GM18907 (cell line): ENCODE measurements at regions not wholly inside any gene's neighbourhood (a gene's known extent, or its start where the extent isn't known, plus 50 kb on each side); places are given as distances from the start of the nearest gene placed in this dataset.
"Not testable (repeated sequence)": the region's sequence is repeated elsewhere in the genome, so short reads cannot be mapped to it uniquely, and the experiment has no call there.

ENCODE experiments used
- ATAC-seq: cut with Tn5 transposase; IDR thresholded peaks from one replicate; pipeline ENCODE4 v1.9.1; 2021; ENCODE audit warnings: mild to moderate bottlenecking, moderate library complexity; ENCODE audit not compliant: unreplicated experiment

- ATAC-seq: no peak
These were observed 118.3 kb upstream of the ATP2B2 start for GRCh38 chr3:10623578-10624275.

DNA sequence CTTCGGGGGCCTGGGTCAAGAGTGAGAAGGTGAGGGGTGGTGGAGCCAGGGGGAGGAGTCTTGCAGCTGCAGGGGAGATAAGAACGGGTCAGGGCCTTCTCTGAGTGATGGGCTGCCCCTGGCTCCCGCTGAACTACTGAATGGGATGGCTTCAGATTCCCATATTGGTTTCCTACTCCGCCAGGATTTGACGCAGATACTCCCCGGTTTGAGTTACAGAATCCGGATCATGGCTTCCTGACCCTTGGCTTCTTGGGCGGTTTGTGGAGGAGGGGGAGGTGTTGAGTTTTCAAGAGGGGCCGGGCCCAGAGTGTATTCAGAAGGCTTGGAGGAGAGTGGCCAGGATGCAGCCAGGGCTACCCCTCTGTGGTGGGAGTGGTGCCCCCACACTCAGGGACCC lies 119.9 kb upstream of the ATP2B2 start:
- ATAC-seq: no peak

DNA sequence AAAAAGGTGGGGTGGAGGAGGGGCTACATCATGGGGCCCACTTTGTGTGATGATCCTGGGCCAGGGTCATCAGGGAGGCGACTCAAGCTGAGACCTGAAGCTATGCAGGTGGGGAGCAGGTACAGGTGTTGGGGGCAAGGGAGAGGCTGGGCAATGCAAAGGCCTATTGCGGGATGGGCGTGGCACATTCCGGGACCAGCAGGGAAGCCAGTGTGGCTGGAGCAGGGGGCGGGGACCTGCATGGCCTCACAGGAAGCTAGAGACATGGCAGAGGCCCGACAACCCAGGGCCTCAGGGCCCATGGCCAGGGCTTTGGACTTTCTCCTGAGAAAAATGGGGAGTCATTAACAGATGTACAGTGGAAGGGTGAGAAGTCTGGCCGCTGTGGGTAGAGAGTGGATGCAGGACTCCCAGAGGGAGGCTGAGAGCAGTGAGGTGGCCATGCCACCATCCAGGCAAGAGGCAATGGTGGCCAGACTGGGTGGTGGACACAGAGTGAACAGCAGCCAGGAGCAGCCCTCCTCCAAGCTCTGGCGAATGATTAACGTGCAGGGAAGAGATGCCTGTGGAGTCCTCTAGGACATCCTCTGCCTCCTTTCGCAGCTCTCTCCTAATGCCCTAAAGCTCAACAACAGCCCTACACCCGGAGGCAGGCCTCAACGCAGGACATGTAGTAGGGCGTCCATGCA lies 122.6 kb upstream of the ATP2B2 start:
- ATAC-seq: no peak

GRCh38 chr3:10628891-10629670 lies 123.7 kb upstream of the ATP2B2 start:
- ATAC-seq: no peak

GRCh38 chr3:10629671-10630040 lies 124.3 kb upstream of the ATP2B2 start:
- ATAC-seq: no peak

- ATAC-seq: no peak
These were observed 125.8 kb upstream of the ATP2B2 start for GRCh38 chr3:10631224-10631623.

- ATAC-seq: no peak
These were observed 126.7 kb upstream of the ATP2B2 start for GRCh38 chr3:10632125-10632524.

DNA sequence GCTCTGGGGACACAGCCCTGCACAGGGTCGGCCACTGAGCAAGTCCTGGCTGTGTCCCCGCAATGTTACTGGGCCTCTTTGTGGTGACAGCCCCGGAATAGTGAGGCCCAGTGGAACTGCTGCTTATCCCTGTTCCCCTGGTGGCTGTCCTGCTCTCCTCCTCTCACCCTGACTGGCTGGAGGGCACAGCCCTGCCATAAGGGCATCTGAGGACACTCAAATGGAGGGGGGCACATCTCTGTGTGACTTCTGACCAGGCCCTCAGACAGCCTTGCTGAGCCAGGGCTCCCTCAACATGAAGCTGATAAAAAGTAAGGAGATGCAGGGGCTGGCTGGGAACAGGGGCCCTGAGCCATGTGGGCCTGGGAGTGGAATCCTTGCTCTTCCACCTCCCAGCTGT lies 127.4 kb upstream of the ATP2B2 start:
- no peak for ATAC-seq

GRCh38 chr3:10635446-10636076 lies 130.2 kb upstream of the ATP2B2 start:
- no peak for ATAC-seq

DNA sequence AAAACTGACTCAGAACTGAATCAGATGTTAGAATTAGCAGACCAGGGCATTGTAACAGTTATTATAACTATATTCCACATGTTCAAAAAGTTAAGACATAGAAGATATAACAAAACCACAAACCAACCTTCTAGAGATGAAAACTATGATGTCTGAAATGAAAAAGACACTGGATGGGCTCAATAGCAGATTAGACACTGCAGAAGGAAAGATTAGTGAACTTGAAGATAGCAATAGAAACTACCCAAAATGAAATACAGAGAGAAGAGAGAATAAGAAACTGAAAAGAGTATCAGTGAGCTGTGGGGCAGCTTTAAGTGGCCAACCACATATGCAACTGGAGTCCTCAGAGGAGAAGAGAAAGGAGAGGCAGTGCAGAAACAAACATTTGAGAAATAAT lies 132.0 kb upstream of the ATP2B2 start:
- no peak for ATAC-seq

DNA sequence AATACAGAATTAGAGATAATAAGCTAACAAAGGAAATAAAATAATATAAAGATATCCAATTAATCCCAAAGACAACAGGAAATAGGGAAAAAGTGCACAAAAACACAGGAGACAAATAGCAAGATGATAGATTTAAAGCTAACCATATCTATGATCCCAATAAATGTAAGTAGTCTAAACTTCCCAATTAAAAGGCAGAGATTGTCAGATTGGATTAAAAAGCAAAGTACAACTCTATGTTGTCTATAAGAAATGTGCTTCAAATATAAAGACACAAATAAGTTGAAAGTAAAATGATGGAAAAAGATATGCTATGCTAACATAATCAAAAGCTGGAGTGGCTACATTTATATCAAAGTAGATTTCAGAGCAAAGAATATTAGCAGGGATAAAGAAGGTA lies 133.1 kb upstream of the ATP2B2 start:
- no peak for ATAC-seq

- ATAC-seq: no peak
These were observed 136.4 kb upstream of the ATP2B2 start for GRCh38 chr3:10641760-10642159.

DNA sequence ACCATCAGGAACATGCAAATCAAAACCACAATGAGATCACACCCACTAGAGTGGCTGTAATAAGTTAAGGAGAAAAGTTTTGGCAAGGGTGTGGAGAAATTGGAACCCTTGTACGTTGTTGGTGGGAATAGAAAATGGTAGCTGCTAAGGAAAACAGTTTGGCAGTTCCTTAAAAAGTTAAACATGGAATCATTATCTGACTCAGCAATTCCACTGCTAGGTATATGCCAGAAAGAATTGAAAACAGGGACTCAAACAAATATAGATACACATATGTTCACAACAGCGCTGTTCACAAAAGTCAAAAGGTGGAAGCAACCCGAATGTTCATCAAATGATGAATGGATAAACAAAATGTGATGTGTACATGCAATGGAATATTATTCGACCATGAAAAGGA lies 138.8 kb upstream of the ATP2B2 start:
- no peak for ATAC-seq

- no peak for ATAC-seq
These were observed 140.4 kb upstream of the ATP2B2 start for GRCh38 chr3:10645800-10646199.

GRCh38 chr3:10646531-10647335 lies 141.3 kb upstream of the ATP2B2 start:
- no peak for ATAC-seq

DNA sequence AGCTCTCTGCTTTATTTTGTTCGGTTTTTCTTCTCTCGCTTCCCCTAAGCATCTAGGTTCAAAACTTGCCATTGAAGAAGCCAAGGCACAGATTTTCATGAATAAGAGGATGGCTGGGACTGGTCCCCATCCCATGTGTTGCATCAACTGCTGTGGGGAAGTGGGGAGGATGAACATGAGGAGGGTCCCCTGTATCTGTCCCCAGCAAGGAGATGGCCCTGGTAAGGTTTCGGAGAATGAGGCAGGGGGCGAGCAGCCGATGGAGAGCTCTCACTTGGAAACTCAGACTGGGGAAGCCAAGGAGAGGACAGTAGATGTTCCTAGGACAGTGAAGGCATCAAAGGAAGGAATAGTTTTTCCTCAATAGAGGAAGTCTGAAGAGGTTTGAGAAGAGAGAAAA lies 142.0 kb upstream of the ATP2B2 start:
- ATAC-seq: no peak

DNA sequence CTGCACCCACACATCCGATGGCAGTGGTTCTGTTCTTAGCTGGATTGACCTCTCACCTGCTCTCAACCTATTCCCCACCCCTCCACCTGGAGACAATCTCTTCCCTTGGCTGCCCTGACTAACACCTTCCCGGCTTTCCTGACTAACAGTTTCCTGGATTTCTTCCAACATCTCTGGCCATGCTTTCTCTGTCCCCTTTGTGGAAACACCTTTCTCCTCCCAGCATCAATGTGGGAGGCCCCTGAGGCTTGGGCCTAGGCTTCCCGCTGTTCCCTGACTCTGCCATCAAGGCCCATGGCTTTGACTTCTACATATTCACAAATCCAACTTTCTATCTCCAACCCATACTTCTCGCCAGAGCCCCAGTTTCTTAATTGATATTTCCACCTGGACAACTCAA lies 142.8 kb upstream of the ATP2B2 start:
- ATAC-seq: no peak

- not testable (repeated sequence) for ATAC-seq
These were observed 144.1 kb upstream of the ATP2B2 start for GRCh38 chr3:10649463-10649862.

- no peak for ATAC-seq
These were observed 146.1 kb upstream of the ATP2B2 start for GRCh38 chr3:10651506-10651905.

DNA sequence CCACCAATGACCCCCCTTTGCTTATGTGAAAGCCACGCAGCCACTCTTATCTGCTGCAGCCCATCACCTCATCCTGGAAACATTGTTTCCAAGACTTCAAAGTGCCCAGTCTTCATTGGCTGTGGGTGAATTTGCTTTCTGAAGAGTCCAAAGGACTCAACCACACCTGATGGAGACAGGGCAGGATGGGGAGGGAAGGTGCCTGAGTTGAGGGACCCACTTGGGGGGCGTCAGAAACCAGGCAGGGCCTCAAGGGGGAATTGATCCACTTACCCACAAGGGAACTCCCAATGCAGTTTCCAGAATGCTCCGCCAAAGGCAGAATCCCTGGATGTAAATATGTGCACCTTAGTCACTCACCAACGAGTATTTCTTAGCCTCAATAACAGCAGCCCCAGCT lies 147.9 kb upstream of the ATP2B2 start:
- ATAC-seq: no peak
